Retina (tissue), 1 donor: ENCODE measurements at regions not wholly inside any gene's neighbourhood (a gene's known extent, or its start where the extent isn't known, plus 50 kb on each side); places are given as distances from the start of the nearest gene placed in this dataset.
"Not testable (repeated sequence)": the region's sequence is repeated elsewhere in the genome, so short reads cannot be mapped to it uniquely, and the experiment has no call there.

Experiments
- DNase-seq: peaks from one replicate; pipeline ENCODE4 v3.0.0-alpha.2; 2016

DNA sequence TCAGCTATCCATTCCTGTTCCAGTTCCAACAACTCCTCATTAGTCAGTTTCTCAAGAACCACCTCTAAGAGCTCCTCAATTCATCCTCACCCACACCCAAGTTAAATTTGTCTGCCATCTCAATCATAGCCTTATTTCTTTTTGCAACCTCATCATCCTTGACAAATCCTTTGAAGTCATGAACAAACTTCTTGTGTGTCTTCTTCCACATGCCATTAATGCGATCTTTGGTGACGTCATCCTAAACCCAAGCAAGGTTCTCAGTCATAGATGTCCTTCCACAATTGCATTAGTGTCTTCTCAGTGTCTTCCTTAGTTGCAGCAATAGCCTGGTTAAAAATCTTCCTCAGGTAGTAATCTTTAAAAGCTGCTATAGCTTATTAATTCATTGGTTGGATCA lies 71.2 kb upstream of the FSIP2 start:
- DNase-seq = no peak

DNA sequence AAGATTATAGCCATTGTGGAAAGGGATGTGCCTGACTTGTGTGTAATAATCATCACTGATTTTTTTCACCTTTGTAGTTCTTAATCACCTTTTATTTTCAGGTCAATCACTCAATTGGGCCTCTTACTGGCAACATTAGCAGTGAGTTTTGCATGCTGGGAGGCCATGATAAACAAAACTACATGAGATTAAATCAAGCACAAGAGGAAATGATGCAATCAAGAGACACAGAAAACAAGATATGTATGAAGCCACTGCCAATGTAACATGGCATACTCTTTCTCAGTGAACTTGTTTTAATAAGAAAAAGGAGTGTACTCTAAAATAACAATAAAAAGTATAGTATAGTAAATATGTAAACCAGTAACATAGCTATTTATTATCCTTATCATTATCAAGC lies 69.9 kb upstream of the FSIP2 start:
- no peak for DNase-seq

DNA sequence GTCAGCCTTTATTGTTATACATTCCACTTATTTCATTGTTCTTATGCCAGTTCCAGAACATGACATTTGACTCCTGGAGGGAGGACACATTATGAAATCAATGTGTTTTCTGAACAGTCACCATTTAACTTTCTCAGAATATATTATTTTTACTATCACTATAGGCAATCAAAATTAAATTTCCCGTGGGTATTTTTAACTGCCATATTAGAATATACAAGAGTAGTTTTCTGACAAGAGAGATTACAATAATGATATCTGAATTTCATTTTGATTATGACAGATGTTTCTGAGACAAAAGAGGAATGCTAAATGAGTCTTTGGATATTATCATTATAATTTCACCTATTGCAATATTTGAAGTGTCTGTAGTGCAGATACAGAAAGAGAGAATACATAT lies 64.4 kb upstream of the FSIP2 start:
- DNase-seq = no peak

DNA sequence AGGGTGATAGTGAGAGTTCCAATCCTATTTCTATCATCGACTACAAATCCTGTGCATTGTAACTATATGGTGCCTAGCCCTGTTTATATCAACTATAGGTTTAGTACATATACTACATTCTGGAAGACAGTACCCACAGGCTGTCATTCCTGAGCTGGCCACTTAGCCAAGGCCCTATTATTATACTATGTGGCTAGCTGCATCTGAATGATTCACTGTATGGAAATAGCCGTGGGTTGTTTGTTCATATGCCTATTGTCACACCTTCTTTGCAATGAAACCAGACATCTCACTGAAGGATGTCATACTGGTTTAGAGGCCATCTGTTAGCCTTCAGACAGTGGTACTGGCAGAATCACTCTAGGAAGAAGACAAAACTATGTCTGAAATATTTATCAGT lies 62.3 kb upstream of the FSIP2 start:
- DNase-seq = no peak

DNA sequence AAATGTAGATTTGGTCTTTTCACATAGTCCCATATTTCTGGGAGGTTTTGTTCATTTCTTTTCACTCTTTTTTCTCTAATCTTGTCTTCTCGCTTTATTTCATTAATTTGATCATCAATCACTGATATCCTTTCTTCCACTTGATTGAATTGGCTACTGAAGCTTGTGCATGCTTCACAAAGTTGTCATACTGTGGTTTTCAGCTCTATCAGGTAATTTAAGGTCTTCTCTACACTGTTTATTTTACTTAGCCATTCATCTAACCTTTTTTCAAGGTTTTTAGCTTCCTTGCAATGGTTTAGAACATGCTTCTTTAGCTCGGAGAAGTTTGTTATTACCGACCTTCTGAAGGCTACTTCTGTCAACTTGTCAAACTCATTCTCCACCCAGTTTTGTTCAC lies 51.6 kb upstream of the FSIP2 start:
- not testable (repeated sequence) for DNase-seq

DNA sequence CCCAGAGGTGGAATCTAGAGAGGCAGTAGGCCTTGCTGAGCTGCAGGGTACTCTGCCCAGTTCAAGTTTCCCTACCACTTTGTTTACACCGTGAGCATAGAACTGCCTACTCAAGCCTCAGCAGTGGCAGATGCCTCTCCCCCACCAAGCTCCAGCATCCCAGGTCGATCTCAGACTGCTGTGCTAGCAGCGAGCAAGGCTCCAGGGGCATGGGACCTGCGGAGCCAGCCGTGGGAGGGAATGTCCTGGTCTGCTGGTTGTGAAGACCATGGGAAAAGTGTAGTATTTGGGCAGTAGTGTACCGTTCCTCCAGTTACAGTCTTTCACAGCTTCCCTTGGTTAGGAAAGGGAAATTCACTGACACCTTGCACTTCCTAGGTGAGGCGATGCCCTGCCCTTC lies 50.6 kb upstream of the FSIP2 start:
- no peak for DNase-seq
